ENCODE measurements at regions not wholly inside any gene's neighbourhood (a gene's known extent, or its start where the extent isn't known, plus 50 kb on each side); places are given as distances from the start of the nearest gene placed in this dataset.

- TF ChIP-seq, protein P1, sequence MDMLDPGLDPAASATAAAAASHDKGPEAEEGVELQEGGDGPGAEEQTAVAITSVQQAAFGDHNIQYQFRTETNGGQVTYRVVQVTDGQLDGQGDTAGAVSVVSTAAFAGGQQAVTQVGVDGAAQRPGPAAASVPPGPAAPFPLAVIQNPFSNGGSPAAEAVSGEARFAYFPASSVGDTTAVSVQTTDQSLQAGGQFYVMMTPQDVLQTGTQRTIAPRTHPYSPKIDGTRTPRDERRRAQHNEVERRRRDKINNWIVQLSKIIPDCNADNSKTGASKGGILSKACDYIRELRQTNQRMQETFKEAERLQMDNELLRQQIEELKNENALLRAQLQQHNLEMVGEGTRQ (IDR thresholded peaks at IDR 0.05): no peak
- TF ChIP-seq CTCF (IDR thresholded peaks at IDR 0.05) (no peak), ESRRA (IDR thresholded peaks at IDR 0.05; ENCODE audit: borderline replicate concordance, low read length) (no peak), POLR2A (IDR thresholded peaks at IDR 0.05; ENCODE audit: low read length) (no peak), CHD2 (IDR thresholded peaks at IDR 0.05; ENCODE audit: low read length, partially characterized antibody) (no peak), NFE2L2 (conservative IDR thresholded peaks at IDR 0.05; ENCODE audit: low read length) (no peak), CBX8 (IDR thresholded peaks at IDR 0.05) (no peak), RNF2 (IDR thresholded peaks at IDR 0.05; ENCODE audit: borderline replicate concordance, low read depth) (no peak), FOSB (CRISPR knock-in tag; IDR thresholded peaks at IDR 0.05) (no peak), CHD4 (IDR thresholded peaks at IDR 0.05; ENCODE audit: borderline replicate concordance) (no peak), EP300 (IDR thresholded peaks at IDR 0.05) (no peak), KDM1A (IDR thresholded peaks at IDR 0.05; ENCODE audit: low read depth) (no peak)
- TF ChIP-seq, protein P2, sequence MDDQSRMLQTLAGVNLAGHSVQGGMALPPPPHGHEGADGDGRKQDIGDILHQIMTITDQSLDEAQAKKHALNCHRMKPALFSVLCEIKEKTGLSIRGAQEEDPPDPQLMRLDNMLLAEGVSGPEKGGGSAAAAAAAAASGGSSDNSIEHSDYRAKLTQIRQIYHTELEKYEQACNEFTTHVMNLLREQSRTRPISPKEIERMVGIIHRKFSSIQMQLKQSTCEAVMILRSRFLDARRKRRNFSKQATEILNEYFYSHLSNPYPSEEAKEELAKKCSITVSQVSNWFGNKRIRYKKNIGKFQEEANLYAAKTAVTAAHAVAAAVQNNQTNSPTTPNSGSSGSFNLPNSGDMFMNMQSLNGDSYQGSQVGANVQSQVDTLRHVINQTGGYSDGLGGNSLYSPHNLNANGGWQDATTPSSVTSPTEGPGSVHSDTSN (IDR thresholded peaks at IDR 0.05): no peak
Observed at GRCh38 chr12:88931598-88931997, 351.3 kb upstream of the KITLG start.
